Activated CD8-positive, alpha-beta memory T cell treated with anti-CD3 and anti-CD28 coated beads for 1 hour (primary cell): ENCODE measurements at regions not wholly inside any gene's neighbourhood (a gene's known extent, or its start where the extent isn't known, plus 50 kb on each side); places are given as distances from the start of the nearest gene placed in this dataset.
"Not testable (repeated sequence)": the region's sequence is repeated elsewhere in the genome, so short reads cannot be mapped to it uniquely, and the experiment has no call there.

ENCODE experiments used
- DNase-seq, 2 donors: peaks; one replicate each; pipeline ENCODE4 v3.0.0-alpha.2; 2020; ENCODE audit warnings: low read depth in 1 of 2; ENCODE audit errors: extremely low read depth in 1 of 2

- DNase-seq, result no peak
These were observed 251.5 kb downstream of the NSUN3 start for GRCh38 chr3:94314218-94314883.

DNA sequence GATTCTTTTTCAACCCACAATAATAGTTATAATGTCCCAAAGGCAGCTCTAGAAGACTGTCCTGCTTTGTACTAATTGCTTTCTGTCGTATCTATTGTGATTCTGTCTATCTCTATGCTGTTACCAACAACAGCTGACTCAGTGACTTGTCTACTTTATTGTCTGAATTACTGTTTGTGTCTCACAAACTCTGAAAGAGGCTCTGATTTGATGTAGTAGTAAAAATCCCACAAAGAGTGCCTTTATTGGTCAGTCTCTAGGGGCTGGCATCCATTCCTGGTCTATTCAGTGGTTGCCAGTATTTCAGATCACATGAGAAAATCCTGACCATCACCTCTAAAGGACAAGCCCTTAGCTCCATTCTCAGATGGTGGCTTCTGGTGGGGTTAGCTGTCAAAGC, 254.2 kb downstream of the NSUN3 start:
- DNase-seq, result no peak

- DNase-seq, result no peak
These were observed 260.7 kb downstream of the NSUN3 start for GRCh38 chr3:94323596-94323995.

GRCh38 chr3:94331831-94332230, 269.0 kb downstream of the NSUN3 start:
- no peak for DNase-seq

- no peak for DNase-seq
These were observed 273.3 kb downstream of the NSUN3 start for GRCh38 chr3:94336046-94336753.

DNA sequence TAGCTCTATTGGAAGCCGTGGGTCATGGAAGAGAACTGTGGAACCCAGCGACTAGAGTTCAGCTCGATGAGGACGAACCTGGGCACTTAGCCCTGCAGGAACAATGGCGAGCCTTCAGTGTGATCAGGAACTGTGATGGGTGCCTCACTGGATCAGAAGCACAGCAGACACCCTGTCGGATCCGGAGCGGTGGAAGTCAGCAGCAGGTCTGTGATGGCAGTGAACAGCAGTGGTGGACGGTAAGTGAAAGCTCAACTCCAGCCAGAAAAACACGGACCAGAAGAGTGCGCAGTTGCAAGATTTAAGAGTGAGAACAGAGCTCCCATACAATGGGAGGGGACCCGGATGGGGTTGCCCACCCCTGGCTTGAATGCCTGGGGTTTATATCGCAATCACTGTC, 282.2 kb downstream of the NSUN3 start:
- no peak for DNase-seq

DNA sequence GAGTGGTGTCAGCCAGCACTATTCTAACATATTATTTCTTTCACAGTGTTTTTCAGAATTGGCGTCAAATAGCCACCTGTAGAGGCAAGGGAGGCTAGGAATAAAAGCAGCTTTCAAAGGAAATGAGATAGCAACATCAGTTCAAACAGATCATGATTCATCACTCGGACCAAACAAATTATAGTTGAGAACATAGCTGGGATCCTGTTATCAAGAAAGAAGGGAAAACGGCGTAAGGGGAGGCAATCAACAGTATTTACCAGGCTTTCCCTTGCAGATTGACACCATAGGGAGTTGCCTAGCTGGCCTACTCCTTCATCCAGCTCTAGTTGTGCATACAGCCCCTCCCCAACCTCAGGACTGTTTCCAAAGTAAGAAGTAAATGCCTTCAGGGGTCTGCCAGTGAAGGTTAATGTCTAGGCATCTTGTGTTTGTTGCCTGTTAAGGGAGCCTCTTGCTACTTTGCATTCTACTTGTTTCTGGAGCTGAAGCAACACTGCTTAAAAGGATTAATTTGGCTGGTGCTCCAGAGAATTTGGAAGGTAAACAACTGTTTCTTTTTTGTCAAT, 286.5 kb downstream of the NSUN3 start:
- DNase-seq, result no peak

DNA sequence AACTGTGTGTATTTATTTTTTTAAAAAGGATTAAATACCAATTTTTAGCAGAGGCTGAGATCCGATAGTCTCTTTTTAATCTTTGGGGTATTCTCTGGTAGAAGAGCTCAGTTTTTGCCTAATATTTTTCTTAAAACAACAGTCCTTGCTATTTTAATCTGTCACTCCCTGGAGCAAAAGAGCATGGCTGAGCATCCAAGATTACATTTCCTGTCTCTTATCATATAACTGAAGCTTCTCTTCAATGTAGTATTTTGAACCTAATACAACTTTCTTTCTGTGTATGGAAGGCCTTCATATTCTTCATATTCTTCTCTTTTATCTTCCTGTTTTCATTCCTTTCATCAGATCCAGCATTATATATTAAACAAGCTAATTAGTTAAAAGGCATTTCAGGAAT, 293.7 kb downstream of the NSUN3 start:
- DNase-seq, result no peak

GRCh38 chr3:94359996-94360395, 297.1 kb downstream of the NSUN3 start:
- no peak for DNase-seq

GRCh38 chr3:94360987-94361386, 298.1 kb downstream of the NSUN3 start:
- DNase-seq, result no peak

DNA sequence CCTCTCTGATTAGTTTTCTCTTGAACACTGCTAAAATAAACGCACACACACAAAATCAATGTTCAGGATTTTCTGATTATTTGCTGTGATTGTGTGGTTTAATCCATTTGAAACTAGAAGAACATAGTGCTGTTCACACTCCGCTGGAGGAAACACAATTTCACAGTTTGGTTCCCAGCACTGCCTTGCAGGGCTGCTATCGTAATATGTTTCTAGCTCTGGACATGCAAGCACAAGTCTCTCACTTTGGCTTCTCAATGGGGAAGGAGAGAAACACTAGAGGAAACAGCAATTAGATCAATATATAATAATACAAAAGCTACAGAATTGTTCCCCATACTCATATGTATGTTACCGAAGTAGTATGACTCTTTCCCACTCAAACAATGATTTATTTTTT, 299.5 kb downstream of the NSUN3 start:
- no peak for DNase-seq

DNA sequence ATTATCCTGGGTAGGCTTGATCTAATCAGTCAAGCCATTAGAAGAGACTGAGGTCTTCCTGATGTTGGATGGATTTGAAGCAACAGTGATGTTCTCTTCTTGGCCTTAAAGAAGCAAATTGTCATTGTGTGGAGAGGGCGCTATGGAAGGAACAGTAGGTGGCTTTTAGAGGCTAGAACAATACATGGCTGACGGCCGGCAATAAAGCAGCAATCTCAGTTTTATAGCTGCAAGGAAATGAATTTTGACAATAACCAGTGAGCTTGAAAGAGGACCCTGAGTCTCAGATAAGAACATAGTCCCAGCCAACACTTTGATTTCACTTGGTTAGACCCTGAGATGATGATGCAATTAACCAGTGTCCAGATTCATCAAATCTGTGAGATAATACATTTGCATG, 302.1 kb downstream of the NSUN3 start:
- no peak for DNase-seq

DNA sequence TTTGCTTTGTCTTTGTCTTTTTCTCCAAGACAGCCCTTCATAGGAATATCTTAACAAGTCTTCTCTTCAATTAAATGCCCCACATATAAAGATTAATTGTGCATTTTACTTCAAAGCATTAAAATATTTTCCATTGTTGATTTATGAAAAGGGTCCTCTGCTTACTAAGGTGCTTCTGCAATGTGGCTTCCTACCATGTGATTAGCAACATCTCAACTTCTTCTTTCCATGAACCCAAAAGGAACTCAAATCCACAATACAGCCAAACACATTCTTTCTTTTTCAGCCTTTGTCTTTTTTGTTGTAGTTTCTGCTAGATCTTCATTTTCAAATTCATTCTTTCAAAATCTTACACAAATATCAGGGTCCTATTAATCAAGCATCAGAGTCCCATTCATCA, 309.2 kb downstream of the NSUN3 start:
- no peak for DNase-seq

DNA sequence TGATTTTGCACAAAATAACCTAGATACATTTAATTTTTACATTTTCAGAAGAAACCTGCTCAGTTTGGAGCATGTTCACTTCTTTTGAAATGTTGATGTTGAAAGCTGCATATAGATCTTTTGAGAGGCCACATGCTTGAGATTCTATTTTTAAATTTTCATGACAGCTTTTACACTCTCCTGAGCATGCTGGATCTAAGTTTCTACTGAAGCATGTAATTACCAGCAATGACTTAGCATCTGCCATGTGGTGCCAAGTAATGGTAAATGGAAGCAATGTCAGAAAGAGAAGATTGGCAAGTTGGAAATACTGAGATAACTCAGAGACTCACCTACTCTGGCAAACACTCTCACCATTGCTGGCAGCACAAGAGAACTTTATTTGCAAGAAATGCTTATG, 310.6 kb downstream of the NSUN3 start:
- DNase-seq, result no peak

DNA sequence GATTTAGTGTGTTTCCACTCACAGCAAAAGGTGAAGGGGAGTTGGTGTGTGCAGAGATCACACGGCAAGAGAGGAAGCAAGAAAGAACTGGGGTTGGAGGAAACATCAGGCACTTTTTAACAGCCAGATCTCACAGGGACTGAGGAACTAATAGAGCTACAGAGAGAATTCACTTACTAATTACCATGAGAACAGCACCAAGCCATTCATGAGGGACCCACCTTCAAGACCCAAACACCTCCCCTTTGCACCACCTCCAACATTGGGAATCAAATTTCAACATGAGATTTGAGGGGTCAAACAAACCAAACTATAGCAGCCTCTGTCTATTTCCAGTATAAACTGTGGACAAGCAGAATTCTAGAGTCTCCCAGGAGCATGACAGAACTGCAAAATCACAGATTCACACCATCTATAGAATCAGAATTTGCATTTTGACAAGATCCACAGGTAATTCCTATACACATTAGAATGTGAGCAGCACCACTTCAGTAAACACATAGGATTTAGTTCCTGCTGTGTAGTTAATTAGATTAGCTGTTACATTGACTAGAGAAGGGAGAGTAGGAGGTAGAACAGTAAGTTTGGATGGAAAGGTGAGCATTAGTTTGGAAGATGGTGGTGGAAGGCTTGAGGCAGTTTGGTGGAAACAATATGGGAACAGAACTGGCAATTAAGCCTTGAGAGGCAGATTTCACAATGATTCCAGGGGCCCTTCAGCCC, 311.7 kb downstream of the NSUN3 start:
- DNase-seq, result no peak

GRCh38 chr3:94377123-94377696, 314.3 kb downstream of the NSUN3 start:
- not testable (repeated sequence) for DNase-seq

DNA sequence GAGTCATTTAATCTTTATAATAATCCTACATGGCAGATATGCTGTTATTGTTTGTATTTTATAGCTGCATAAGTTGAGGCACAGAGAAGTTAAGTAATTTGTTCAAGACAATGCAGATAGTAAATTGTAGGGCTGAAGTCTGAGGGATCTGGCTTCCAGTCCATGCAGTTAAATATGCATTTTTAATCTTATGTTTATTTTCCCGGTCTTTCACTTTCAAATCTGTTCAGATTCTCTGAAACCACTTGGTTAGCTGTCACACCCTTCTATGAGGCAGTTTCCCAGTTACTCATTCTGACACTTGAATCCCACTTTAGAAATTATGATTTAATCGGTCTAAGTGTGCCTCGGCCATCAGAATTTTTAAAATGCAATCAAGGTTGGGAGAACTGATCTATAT, 315.0 kb downstream of the NSUN3 start:
- not testable (repeated sequence) for DNase-seq

- no peak for DNase-seq
These were observed 315.5 kb downstream of the NSUN3 start for GRCh38 chr3:94378322-94378721.

- no peak for DNase-seq
These were observed 316.4 kb downstream of the NSUN3 start for GRCh38 chr3:94379264-94379663.

GRCh38 chr3:94394885-94395284, 332.0 kb downstream of the NSUN3 start:
- no peak for DNase-seq

DNA sequence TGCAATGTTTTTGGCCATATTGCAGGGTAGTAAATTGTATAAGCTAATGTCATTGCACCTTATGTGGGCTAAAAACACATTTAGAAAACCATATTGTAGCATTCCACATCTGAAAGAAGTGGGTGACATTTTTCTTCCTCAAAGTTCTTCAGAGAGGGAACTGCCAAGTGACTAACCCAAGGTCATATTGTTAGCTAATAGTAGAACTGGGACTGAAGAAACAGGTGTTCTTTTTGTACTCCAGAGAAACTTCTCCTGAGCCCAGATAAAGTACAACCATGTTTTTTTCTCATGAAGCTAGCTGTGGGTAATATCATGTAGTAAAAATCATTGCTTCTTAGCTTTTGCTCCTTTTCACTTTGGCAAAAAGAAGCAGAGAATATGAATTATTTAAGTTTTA, 333.0 kb downstream of the NSUN3 start:
- no peak for DNase-seq
